GM23338 (cell line): ENCODE measurements at regions not wholly inside any gene's neighbourhood (a gene's known extent, or its start where the extent isn't known, plus 50 kb on each side); places are given as distances from the start of the nearest gene placed in this dataset.

Experiments used
- ATAC-seq: fragments of 200-7000 bp; cut with Tn5 transposase; 3 replicates; pipeline ENCODE4 v1.9.1; 2020
- DNase-seq: peaks from one replicate; pipeline ENCODE4 v3.0.0-alpha.2; 2015; ENCODE audit warnings: low spot score
- H2AFZ ChIP-seq: fragments of 200-600 bp; sonication (generic); 2 replicates; pipeline ENCODE4 v1.8.0; 2016; ENCODE audit warnings: antibody characterized with exemption, mild to moderate bottlenecking, moderate library complexity
- H3F3A ChIP-seq: fragments of 200-600 bp; sonication (generic); replicated peaks from 2 replicates; pipeline ENCODE4 v1.8.0; 2017; ENCODE audit warnings: antibody characterized with exemption, mixed run types, low read depth
- H3K27ac ChIP-seq: fragments of 200-600 bp; sonication (generic); 2 replicates; pipeline ENCODE4 v1.6.1; 2016; ENCODE audit warnings: low read depth
- H3K27me3 ChIP-seq: fragments of 200-600 bp; sonication (generic); 2 replicates; pipeline ENCODE4 v1.8.0; 2016; ENCODE audit warnings: mild to moderate bottlenecking, mixed run types, moderate library complexity; ENCODE audit not compliant: insufficient read depth
- H3K36me3 ChIP-seq: fragments of 200-600 bp; sonication (generic); 2 replicates; pipeline ENCODE4 v1.8.0; 2016; ENCODE audit warnings: mild to moderate bottlenecking; ENCODE audit not compliant: insufficient read depth
- H3K4me1 ChIP-seq: fragments of 200-600 bp; sonication (generic); 2 replicates; pipeline ENCODE4 v1.8.0; 2016; ENCODE audit warnings: mild to moderate bottlenecking, moderate library complexity; ENCODE audit not compliant: insufficient read depth
- H3K4me2 ChIP-seq: fragments of 200-600 bp; sonication (generic); 2 replicates; pipeline ENCODE4 v1.7.1; 2017; ENCODE audit warnings: mixed run types
- H3K4me3 ChIP-seq: fragments of 200-600 bp; sonication (generic); 2 replicates; pipeline ENCODE4 v1.6.1; 2016; ENCODE audit warnings: mixed run types
- H3K79me2 ChIP-seq: fragments of 200-600 bp; sonication (generic); replicated peaks from 2 replicates; pipeline ENCODE4 v1.8.0; 2017; ENCODE audit warnings: mild to moderate bottlenecking; ENCODE audit not compliant: insufficient read depth
- H3K9me2 ChIP-seq: fragments of 200-600 bp; sonication (generic); 2 replicates; pipeline ENCODE4 v1.8.0; 2017; ENCODE audit not compliant: insufficient read depth
- H4K20me1 ChIP-seq: fragments of 200-600 bp; sonication (generic); replicated peaks from 2 replicates; pipeline ENCODE4 v1.8.0; 2017; ENCODE audit warnings: mild to moderate bottlenecking; ENCODE audit not compliant: insufficient read depth
- H3K27ac Mint-ChIP-seq: 2 replicates; pipeline ENCODE4 v1.8.0; 2020; ENCODE audit warnings: inconsistent platforms, mild to moderate bottlenecking, moderate library complexity, mixed read lengths
- H3K27me3 Mint-ChIP-seq: 3 replicates; pipeline ENCODE4 v1.8.0; 2022; ENCODE audit warnings: low read depth, mild to moderate bottlenecking, moderate library complexity, mixed read lengths, inconsistent platforms; ENCODE audit not compliant: insufficient read depth, poor library complexity
- H3K36me3 Mint-ChIP-seq: 3 replicates; pipeline ENCODE4 v1.8.0; 2021; ENCODE audit warnings: low read depth, mild to moderate bottlenecking, inconsistent platforms, moderate library complexity, mixed read lengths
- H3K4me1 Mint-ChIP-seq: 3 replicates; pipeline ENCODE4 v1.8.0; 2020; ENCODE audit warnings: mild to moderate bottlenecking, inconsistent platforms, mixed read lengths
- H3K4me3 Mint-ChIP-seq: 3 replicates; pipeline ENCODE4 v1.8.0; 2021; ENCODE audit warnings: moderate library complexity, mild to moderate bottlenecking, inconsistent platforms, mixed read lengths
- H3K9me3 Mint-ChIP-seq: 3 replicates; pipeline ENCODE4 v1.8.0; 2020; ENCODE audit warnings: moderate library complexity, mild to moderate bottlenecking, inconsistent platforms, mixed read lengths
- CREB1 ChIP-seq: fragments of 250-450 bp; sonication (Bioruptor Pico); IDR thresholded peaks from 2 replicates; pipeline ENCODE4 v1.5.0; 2020; ENCODE audit warnings: low read depth, mild to moderate bottlenecking, moderate library complexity
- EZH2 ChIP-seq: fragments of 200-600 bp; sonication (generic); IDR thresholded peaks from one replicate; pipeline ENCODE4 v1.8.0; 2017; ENCODE audit warnings: antibody characterized with exemption, mild to moderate bottlenecking, low read depth; ENCODE audit not compliant: unreplicated experiment
- JUNB ChIP-seq: IDR thresholded peaks from one replicate; pipeline ENCODE4 v1.6.1; 2016; ENCODE audit warnings: antibody characterized with exemption; ENCODE audit not compliant: unreplicated experiment
- NANOG ChIP-seq: IDR thresholded peaks from 2 replicates; pipeline ENCODE4 v1.6.1; 2016; ENCODE audit warnings: antibody characterized with exemption, borderline replicate concordance
- POLR2AphosphoS5 ChIP-seq: IDR thresholded peaks from 2 replicates; pipeline ENCODE4 v1.6.1; 2016; ENCODE audit warnings: antibody characterized with exemption, low read depth
- STAT1 ChIP-seq: IDR thresholded peaks from one replicate; pipeline ENCODE4 v1.6.1; 2016; ENCODE audit warnings: antibody characterized with exemption; ENCODE audit not compliant: unreplicated experiment
- ZNF114 ChIP-seq: fragments of 250-450 bp; sonication (Bioruptor Pico); IDR thresholded peaks from 2 replicates; pipeline ENCODE4 v1.5.0; 2020; ENCODE audit warnings: mild to moderate bottlenecking, moderate library complexity
- TF ChIP-seq, protein P1 (sequence below): IDR thresholded peaks from one replicate; pipeline ENCODE4 v1.6.1; 2018; ENCODE audit warnings: antibody characterized with exemption; ENCODE audit not compliant: unreplicated experiment
- TF ChIP-seq, protein P2 (sequence below), 2 experiments: fragments of 200-600 bp in 1 of 2; sonication (generic) in 1 of 2; conservative IDR thresholded peaks; 2 replicates each; pipeline versions ENCODE4 v1.5.1 to v1.6.1; 2016 to 2017; ENCODE audit warnings: antibody characterized with exemption in 2 of 2, low read depth in 2 of 2, mild to moderate bottlenecking in 2 of 2, moderate library complexity in 1 of 2
- TF ChIP-seq, protein P3 (sequence below): IDR thresholded peaks from 2 replicates; pipeline ENCODE4 v1.6.1; 2016; ENCODE audit warnings: antibody characterized with exemption

DNA sequence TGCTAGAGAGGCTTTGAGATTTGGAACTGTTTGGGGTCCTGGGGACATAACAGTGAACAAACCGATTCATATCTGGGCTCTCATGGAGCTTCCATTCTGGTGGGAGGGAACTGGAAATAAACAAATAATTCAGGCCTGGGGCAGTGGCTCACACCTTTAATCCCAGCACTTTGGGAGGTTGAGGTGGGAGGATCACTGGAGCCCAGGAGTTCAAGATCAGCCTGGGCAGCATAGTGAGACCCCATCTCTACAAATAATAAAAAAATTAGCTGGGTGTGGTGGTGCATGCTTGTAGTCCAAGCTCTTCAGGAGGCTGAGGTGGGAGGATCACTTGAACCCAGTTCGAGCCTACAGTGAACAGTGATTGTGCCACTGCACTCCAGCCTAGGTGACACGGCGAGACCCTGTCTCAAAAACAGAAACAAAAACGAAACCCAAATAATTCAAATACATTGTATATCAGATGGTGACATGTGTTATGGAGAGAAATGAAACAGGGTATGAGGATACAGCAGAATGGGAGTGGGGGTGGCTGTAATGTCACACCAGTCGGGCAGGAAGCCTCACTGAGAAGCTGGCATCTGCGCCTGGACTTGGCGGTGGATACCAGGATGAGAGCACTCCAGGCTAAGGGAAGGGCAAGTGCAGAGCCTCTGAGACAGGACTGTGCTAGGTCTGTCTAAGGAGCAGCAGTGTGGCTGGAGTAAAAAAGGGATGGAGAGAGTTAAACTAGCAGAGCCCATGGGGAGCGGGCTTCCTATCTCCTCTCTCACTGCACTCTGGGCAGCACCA lies 131.1 kb upstream of the ZNF536 start (continued):
- TF ChIP-seq NANOG: no peak
- TF ChIP-seq CREB1 (CRISPR knock-in tag): no peak
- no peak for TF ChIP-seq JUNB
- TF ChIP-seq STAT1: no peak
- no peak for TF ChIP-seq EZH2
- TF ChIP-seq ZNF114: no peak
- TF ChIP-seq, protein P1, sequence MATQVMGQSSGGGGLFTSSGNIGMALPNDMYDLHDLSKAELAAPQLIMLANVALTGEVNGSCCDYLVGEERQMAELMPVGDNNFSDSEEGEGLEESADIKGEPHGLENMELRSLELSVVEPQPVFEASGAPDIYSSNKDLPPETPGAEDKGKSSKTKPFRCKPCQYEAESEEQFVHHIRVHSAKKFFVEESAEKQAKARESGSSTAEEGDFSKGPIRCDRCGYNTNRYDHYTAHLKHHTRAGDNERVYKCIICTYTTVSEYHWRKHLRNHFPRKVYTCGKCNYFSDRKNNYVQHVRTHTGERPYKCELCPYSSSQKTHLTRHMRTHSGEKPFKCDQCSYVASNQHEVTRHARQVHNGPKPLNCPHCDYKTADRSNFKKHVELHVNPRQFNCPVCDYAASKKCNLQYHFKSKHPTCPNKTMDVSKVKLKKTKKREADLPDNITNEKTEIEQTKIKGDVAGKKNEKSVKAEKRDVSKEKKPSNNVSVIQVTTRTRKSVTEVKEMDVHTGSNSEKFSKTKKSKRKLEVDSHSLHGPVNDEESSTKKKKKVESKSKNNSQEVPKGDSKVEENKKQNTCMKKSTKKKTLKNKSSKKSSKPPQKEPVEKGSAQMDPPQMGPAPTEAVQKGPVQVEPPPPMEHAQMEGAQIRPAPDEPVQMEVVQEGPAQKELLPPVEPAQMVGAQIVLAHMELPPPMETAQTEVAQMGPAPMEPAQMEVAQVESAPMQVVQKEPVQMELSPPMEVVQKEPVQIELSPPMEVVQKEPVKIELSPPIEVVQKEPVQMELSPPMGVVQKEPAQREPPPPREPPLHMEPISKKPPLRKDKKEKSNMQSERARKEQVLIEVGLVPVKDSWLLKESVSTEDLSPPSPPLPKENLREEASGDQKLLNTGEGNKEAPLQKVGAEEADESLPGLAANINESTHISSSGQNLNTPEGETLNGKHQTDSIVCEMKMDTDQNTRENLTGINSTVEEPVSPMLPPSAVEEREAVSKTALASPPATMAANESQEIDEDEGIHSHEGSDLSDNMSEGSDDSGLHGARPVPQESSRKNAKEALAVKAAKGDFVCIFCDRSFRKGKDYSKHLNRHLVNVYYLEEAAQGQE: no peak

DNA sequence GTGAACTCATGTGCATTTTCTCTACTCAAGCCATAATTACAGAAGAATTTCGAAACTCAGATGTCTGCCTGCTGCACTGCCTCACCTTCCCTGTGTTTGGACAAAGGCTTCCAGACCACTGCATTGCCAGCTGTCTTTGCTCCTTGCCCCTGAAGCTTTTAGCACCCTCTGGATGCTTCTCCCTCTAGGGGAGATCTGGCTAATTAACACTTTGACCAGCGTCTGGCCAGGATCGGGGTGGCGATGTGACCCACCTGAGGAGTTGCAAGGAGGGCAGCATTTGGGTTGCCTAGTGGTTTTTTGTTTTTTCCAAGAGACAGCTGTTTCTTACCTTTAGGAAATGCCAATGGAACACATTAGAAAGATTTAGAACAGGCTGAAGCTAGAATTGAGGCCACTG lies 127.7 kb upstream of the ZNF536 start:
- Mint-ChIP-seq H3K4me3 (no peak overlapping the region), H3K27me3 (peaks cover 4% of the 10 kb centered on the region), H3K27ac (no peak overlapping the region), H3K4me1 (peaks cover 10% of the 10 kb centered on the region), H3K9me3 (no peaks in the 10 kb centered on the region; the same call in 2 of the 3 replicates), H3K36me3 (no peaks in the 10 kb centered on the region)
- no peak overlapping the region for H2AFZ ChIP-seq
- TF ChIP-seq POLR2AphosphoS5: no peak
- TF ChIP-seq, protein P2, sequence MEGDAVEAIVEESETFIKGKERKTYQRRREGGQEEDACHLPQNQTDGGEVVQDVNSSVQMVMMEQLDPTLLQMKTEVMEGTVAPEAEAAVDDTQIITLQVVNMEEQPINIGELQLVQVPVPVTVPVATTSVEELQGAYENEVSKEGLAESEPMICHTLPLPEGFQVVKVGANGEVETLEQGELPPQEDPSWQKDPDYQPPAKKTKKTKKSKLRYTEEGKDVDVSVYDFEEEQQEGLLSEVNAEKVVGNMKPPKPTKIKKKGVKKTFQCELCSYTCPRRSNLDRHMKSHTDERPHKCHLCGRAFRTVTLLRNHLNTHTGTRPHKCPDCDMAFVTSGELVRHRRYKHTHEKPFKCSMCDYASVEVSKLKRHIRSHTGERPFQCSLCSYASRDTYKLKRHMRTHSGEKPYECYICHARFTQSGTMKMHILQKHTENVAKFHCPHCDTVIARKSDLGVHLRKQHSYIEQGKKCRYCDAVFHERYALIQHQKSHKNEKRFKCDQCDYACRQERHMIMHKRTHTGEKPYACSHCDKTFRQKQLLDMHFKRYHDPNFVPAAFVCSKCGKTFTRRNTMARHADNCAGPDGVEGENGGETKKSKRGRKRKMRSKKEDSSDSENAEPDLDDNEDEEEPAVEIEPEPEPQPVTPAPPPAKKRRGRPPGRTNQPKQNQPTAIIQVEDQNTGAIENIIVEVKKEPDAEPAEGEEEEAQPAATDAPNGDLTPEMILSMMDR (conservative IDR thresholded peaks at IDR 0.05; ENCODE audit: low read depth in 2 of 2): peak in 1 of 2 experiments; percentile 10; a peak in 1 of 4 replicates
- TF ChIP-seq, protein P3, sequence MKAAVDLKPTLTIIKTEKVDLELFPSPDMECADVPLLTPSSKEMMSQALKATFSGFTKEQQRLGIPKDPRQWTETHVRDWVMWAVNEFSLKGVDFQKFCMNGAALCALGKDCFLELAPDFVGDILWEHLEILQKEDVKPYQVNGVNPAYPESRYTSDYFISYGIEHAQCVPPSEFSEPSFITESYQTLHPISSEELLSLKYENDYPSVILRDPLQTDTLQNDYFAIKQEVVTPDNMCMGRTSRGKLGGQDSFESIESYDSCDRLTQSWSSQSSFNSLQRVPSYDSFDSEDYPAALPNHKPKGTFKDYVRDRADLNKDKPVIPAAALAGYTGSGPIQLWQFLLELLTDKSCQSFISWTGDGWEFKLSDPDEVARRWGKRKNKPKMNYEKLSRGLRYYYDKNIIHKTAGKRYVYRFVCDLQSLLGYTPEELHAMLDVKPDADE: no peak
- no peak for TF ChIP-seq ZNF114
- no peaks in the 10 kb centered on the region for H3K79me2 ChIP-seq
- H3F3A ChIP-seq: no peaks in the 10 kb centered on the region
- peaks cover 8% of the 10 kb centered on the region for H3K4me1 ChIP-seq
- DNase-seq (peak; percentile 6), ATAC-seq (peak; percentile 45)
- no peak overlapping the region for H3K4me3 ChIP-seq
- H3K4me2 ChIP-seq: no peak overlapping the region
- no peaks in the 10 kb centered on the region for H3K27me3 ChIP-seq
- H3K9me2 ChIP-seq: no peaks in the 10 kb centered on the region
- no peak overlapping the region for H3K27ac ChIP-seq
- H3K36me3 ChIP-seq: no peaks in the 10 kb centered on the region
- no peaks in the 10 kb centered on the region for H4K20me1 ChIP-seq
